ENCODE measurements at regions not wholly inside any gene's neighbourhood (a gene's known extent, or its start where the extent isn't known, plus 50 kb on each side); places are given as distances from the start of the nearest gene placed in this dataset.

- H3K36me3 ChIP-seq (ENCODE audit: control insufficient read depth in 1 of 2, insufficient read depth in 2 of 2, low read length in 2 of 2), result no peaks in the 10 kb centered on the region
- no peak overlapping the region for H3K27ac ChIP-seq (ENCODE audit: low read depth, low read length)
- no peak overlapping the region for H3K4me3 ChIP-seq (ENCODE audit: low read depth in 1 of 2, low read length in 2 of 2)
- H3K9me3 ChIP-seq (ENCODE audit: control insufficient read depth in 1 of 2, low read length in 2 of 2), result no peaks in the 10 kb centered on the region
- H3K27me3 ChIP-seq (ENCODE audit: control insufficient read depth in 1 of 2, insufficient read depth in 2 of 2, low read length in 2 of 2), result no peaks in the 10 kb centered on the region
- no peak overlapping the region for H3K9ac ChIP-seq (ENCODE audit: low read depth in 1 of 2, low read length in 2 of 2)
- no peaks in the 10 kb centered on the region for H3K4me1 ChIP-seq (ENCODE audit: control insufficient read depth in 1 of 2, insufficient read depth in 2 of 2, low read length in 2 of 2)
Measured at GRCh38 chr6:4620284-4621151, 155.7 kb upstream of the CDYL start.

GRCh38 chr6:4616311-4616710 lies 159.9 kb upstream of the CDYL start:
- Histone ChIP-seq H3K27me3 (ENCODE audit: control insufficient read depth in 1 of 2, insufficient read depth in 2 of 2, low read length in 2 of 2) (no peaks in the 10 kb centered on the region), H3K4me1 (ENCODE audit: control insufficient read depth in 1 of 2, insufficient read depth in 2 of 2, low read length in 2 of 2) (no peaks in the 10 kb centered on the region), H3K9me3 (ENCODE audit: control insufficient read depth in 1 of 2, low read length in 2 of 2) (no peaks in the 10 kb centered on the region), H3K9ac (ENCODE audit: low read depth in 1 of 2, low read length in 2 of 2) (no peak overlapping the region), H3K27ac (ENCODE audit: low read depth, low read length) (no peak overlapping the region), H3K4me3 (ENCODE audit: low read depth in 1 of 2, low read length in 2 of 2) (no peak overlapping the region), H3K36me3 (ENCODE audit: control insufficient read depth in 1 of 2, insufficient read depth in 2 of 2, low read length in 2 of 2) (no peaks in the 10 kb centered on the region)

DNA sequence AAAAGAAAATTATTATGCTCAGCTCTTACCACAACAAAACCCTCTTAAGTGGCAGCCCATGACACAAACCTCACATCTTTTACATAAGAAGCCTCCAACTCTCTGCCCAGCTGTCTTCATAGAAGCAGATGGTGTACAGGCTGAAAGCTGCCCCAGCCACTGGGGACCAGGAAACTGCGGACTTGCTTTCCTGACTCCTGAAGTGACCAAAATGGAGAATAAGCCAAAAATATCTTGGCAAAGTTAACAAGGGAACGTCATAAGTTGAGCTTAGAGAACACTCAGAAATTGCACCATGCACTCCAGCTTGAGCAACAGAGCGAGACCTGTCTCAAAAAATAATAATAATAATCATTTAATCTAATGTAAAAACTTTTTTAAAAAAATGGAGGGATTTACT lies 160.3 kb upstream of the CDYL start:
- Histone ChIP-seq H3K36me3 (ENCODE audit: control insufficient read depth in 1 of 2, insufficient read depth in 2 of 2, low read length in 2 of 2) (no peaks in the 10 kb centered on the region), H3K27me3 (ENCODE audit: control insufficient read depth in 1 of 2, insufficient read depth in 2 of 2, low read length in 2 of 2) (no peaks in the 10 kb centered on the region), H3K9ac (ENCODE audit: low read depth in 1 of 2, low read length in 2 of 2) (no peak overlapping the region), H3K9me3 (ENCODE audit: control insufficient read depth in 1 of 2, low read length in 2 of 2) (no peaks in the 10 kb centered on the region), H3K4me3 (ENCODE audit: low read depth in 1 of 2, low read length in 2 of 2) (no peak overlapping the region), H3K27ac (ENCODE audit: low read depth, low read length) (no peak overlapping the region), H3K4me1 (ENCODE audit: control insufficient read depth in 1 of 2, insufficient read depth in 2 of 2, low read length in 2 of 2) (no peaks in the 10 kb centered on the region)

DNA sequence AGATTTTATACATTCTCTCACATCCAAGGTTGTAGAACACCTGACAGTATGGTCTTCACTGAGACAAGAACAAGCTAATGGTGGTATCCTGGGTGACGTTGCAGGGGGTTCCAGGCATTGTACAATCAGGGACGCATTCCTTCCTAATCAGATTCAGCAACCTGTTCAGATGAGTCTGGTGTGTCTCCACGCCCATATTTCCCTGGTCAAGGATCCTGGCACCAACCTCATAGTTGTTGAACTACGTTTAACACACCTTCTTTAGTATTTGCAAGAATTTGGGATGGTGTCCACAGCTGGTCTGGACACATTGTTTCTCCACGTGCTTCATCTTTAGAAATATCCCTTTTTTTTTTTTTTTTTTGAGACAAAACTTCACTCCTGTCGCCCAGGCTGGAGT lies 161.0 kb upstream of the CDYL start:
- H3K4me1 ChIP-seq (ENCODE audit: control insufficient read depth in 1 of 2, insufficient read depth in 2 of 2, low read length in 2 of 2), result no peaks in the 10 kb centered on the region
- no peak overlapping the region for H3K27ac ChIP-seq (ENCODE audit: low read depth, low read length)
- no peak overlapping the region for H3K9ac ChIP-seq (ENCODE audit: low read depth in 1 of 2, low read length in 2 of 2)
- no peaks in the 10 kb centered on the region for H3K9me3 ChIP-seq (ENCODE audit: control insufficient read depth in 1 of 2, low read length in 2 of 2)
- H3K4me3 ChIP-seq (ENCODE audit: low read depth in 1 of 2, low read length in 2 of 2), result no peak overlapping the region
- no peaks in the 10 kb centered on the region for H3K27me3 ChIP-seq (ENCODE audit: control insufficient read depth in 1 of 2, insufficient read depth in 2 of 2, low read length in 2 of 2)
- H3K36me3 ChIP-seq (ENCODE audit: control insufficient read depth in 1 of 2, insufficient read depth in 2 of 2, low read length in 2 of 2), result no peaks in the 10 kb centered on the region

GRCh38 chr6:4614637-4615036 lies 161.6 kb upstream of the CDYL start:
- H3K4me3 ChIP-seq (ENCODE audit: low read depth in 1 of 2, low read length in 2 of 2), result no peak overlapping the region
- no peaks in the 10 kb centered on the region for H3K36me3 ChIP-seq (ENCODE audit: control insufficient read depth in 1 of 2, insufficient read depth in 2 of 2, low read length in 2 of 2)
- no peaks in the 10 kb centered on the region for H3K9me3 ChIP-seq (ENCODE audit: control insufficient read depth in 1 of 2, low read length in 2 of 2)
- H3K9ac ChIP-seq (ENCODE audit: low read depth in 1 of 2, low read length in 2 of 2), result no peak overlapping the region
- H3K27me3 ChIP-seq (ENCODE audit: control insufficient read depth in 1 of 2, insufficient read depth in 2 of 2, low read length in 2 of 2), result no peaks in the 10 kb centered on the region
- no peak overlapping the region for H3K27ac ChIP-seq (ENCODE audit: low read depth, low read length)
- H3K4me1 ChIP-seq (ENCODE audit: control insufficient read depth in 1 of 2, insufficient read depth in 2 of 2, low read length in 2 of 2), result no peaks in the 10 kb centered on the region

- Histone ChIP-seq H3K9me3 (ENCODE audit: control insufficient read depth in 1 of 2, low read length in 2 of 2) (no peaks in the 10 kb centered on the region), H3K27me3 (ENCODE audit: control insufficient read depth in 1 of 2, insufficient read depth in 2 of 2, low read length in 2 of 2) (no peaks in the 10 kb centered on the region), H3K36me3 (ENCODE audit: control insufficient read depth in 1 of 2, insufficient read depth in 2 of 2, low read length in 2 of 2) (no peaks in the 10 kb centered on the region), H3K9ac (ENCODE audit: low read depth in 1 of 2, low read length in 2 of 2) (no peak overlapping the region), H3K27ac (ENCODE audit: low read depth, low read length) (no peak overlapping the region), H3K4me1 (ENCODE audit: control insufficient read depth in 1 of 2, insufficient read depth in 2 of 2, low read length in 2 of 2) (no peaks in the 10 kb centered on the region), H3K4me3 (ENCODE audit: low read depth in 1 of 2, low read length in 2 of 2) (no peak overlapping the region)
Measured at GRCh38 chr6:4613795-4614194, 162.4 kb upstream of the CDYL start.

- Histone ChIP-seq H3K27me3 (ENCODE audit: control insufficient read depth in 1 of 2, insufficient read depth in 2 of 2, low read length in 2 of 2) (no peaks in the 10 kb centered on the region), H3K4me1 (ENCODE audit: control insufficient read depth in 1 of 2, insufficient read depth in 2 of 2, low read length in 2 of 2) (no peaks in the 10 kb centered on the region), H3K36me3 (ENCODE audit: control insufficient read depth in 1 of 2, insufficient read depth in 2 of 2, low read length in 2 of 2) (no peaks in the 10 kb centered on the region), H3K9ac (ENCODE audit: low read depth in 1 of 2, low read length in 2 of 2) (no peak overlapping the region), H3K27ac (ENCODE audit: low read depth, low read length) (no peak overlapping the region), H3K9me3 (ENCODE audit: control insufficient read depth in 1 of 2, low read length in 2 of 2) (no peaks in the 10 kb centered on the region), H3K4me3 (ENCODE audit: low read depth in 1 of 2, low read length in 2 of 2) (no peak overlapping the region)
Measured at GRCh38 chr6:4613381-4613780, 162.8 kb upstream of the CDYL start.

GRCh38 chr6:4612636-4613171 lies 163.5 kb upstream of the CDYL start:
- Histone ChIP-seq H3K4me3 (ENCODE audit: low read depth in 1 of 2, low read length in 2 of 2) (no peak overlapping the region), H3K27ac (ENCODE audit: low read depth, low read length) (no peak overlapping the region), H3K36me3 (ENCODE audit: control insufficient read depth in 1 of 2, insufficient read depth in 2 of 2, low read length in 2 of 2) (no peaks in the 10 kb centered on the region), H3K27me3 (ENCODE audit: control insufficient read depth in 1 of 2, insufficient read depth in 2 of 2, low read length in 2 of 2) (no peaks in the 10 kb centered on the region), H3K4me1 (ENCODE audit: control insufficient read depth in 1 of 2, insufficient read depth in 2 of 2, low read length in 2 of 2) (no peaks in the 10 kb centered on the region), H3K9ac (ENCODE audit: low read depth in 1 of 2, low read length in 2 of 2) (no peak overlapping the region), H3K9me3 (ENCODE audit: control insufficient read depth in 1 of 2, low read length in 2 of 2) (no peaks in the 10 kb centered on the region)

- Histone ChIP-seq H3K4me3 (ENCODE audit: low read depth in 1 of 2, low read length in 2 of 2) (no peak overlapping the region), H3K9ac (ENCODE audit: low read depth in 1 of 2, low read length in 2 of 2) (no peak overlapping the region), H3K27me3 (ENCODE audit: control insufficient read depth in 1 of 2, insufficient read depth in 2 of 2, low read length in 2 of 2) (no peaks in the 10 kb centered on the region), H3K4me1 (ENCODE audit: control insufficient read depth in 1 of 2, insufficient read depth in 2 of 2, low read length in 2 of 2) (peaks cover 0 to 6% of the 10 kb centered on the region in 2 donors), H3K36me3 (ENCODE audit: control insufficient read depth in 1 of 2, insufficient read depth in 2 of 2, low read length in 2 of 2) (no peaks in the 10 kb centered on the region), H3K9me3 (ENCODE audit: control insufficient read depth in 1 of 2, low read length in 2 of 2) (no peaks in the 10 kb centered on the region), H3K27ac (ENCODE audit: low read depth, low read length) (no peak overlapping the region)
Measured at GRCh38 chr6:4611429-4612129, 164.6 kb upstream of the CDYL start.

- H3K4me1 ChIP-seq (ENCODE audit: control insufficient read depth in 1 of 2, insufficient read depth in 2 of 2, low read length in 2 of 2), result peaks cover 0 to 6% of the 10 kb centered on the region in 2 donors
- no peak overlapping the region for H3K27ac ChIP-seq (ENCODE audit: low read depth, low read length)
- no peaks in the 10 kb centered on the region for H3K27me3 ChIP-seq (ENCODE audit: control insufficient read depth in 1 of 2, insufficient read depth in 2 of 2, low read length in 2 of 2)
- no peak overlapping the region for H3K9ac ChIP-seq (ENCODE audit: low read depth in 1 of 2, low read length in 2 of 2)
- H3K4me3 ChIP-seq (ENCODE audit: low read depth in 1 of 2, low read length in 2 of 2), result no peak overlapping the region
- H3K9me3 ChIP-seq (ENCODE audit: control insufficient read depth in 1 of 2, low read length in 2 of 2), result no peaks in the 10 kb centered on the region
- H3K36me3 ChIP-seq (ENCODE audit: control insufficient read depth in 1 of 2, insufficient read depth in 2 of 2, low read length in 2 of 2), result no peaks in the 10 kb centered on the region
Measured at GRCh38 chr6:4610256-4610655, 165.9 kb upstream of the CDYL start.

All from duodenal mucosa (tissue), 2 donors.